HEK293T (cell line): ENCODE measurements at regions not wholly inside any gene's neighbourhood (a gene's known extent, or its start where the extent isn't known, plus 50 kb on each side); places are given as distances from the start of the nearest gene placed in this dataset.

Experiments used
- ELF4 ChIP-seq: fragments of 450-650 bp; IDR thresholded peaks from 2 replicates; pipeline ENCODE4 v1.6.1; 2017; ENCODE audit warnings: antibody characterized with exemption
- FOXK2 ChIP-seq: fragments of 450-650 bp; IDR thresholded peaks from 2 replicates; pipeline ENCODE4 v1.6.1; 2016; ENCODE audit warnings: mild to moderate bottlenecking
- FOXM1 ChIP-seq: fragments of 450-650 bp; IDR thresholded peaks from 2 replicates; pipeline ENCODE4 v1.6.1; 2017; ENCODE audit warnings: mild to moderate bottlenecking, borderline replicate concordance
- PKNOX1 ChIP-seq: fragments of 450-650 bp; IDR thresholded peaks from 2 replicates; pipeline ENCODE4 v1.6.1; 2016
- SP1 ChIP-seq: fragments of 450-650 bp; IDR thresholded peaks from 2 replicates; pipeline ENCODE4 v1.6.1; 2017
- SUZ12 ChIP-seq: fragments of 450-650 bp; IDR thresholded peaks from 2 replicates; pipeline ENCODE4 v1.6.1; 2016; ENCODE audit warnings: mild to moderate bottlenecking
- TARDBP ChIP-seq: fragments of 450-650 bp; IDR thresholded peaks from 2 replicates; pipeline ENCODE4 v1.6.1; 2016

- TF ChIP-seq ELF4: no peak
- TF ChIP-seq TARDBP: no peak
- TF ChIP-seq FOXK2: no peak
- TF ChIP-seq SUZ12: no peak
- no peak for TF ChIP-seq SP1
- no peak for TF ChIP-seq PKNOX1
- TF ChIP-seq FOXM1: no peak
These were observed 121.1 kb downstream of the OXSM start for GRCh38 chr3:25910997-25911396.
